DND-41 (cell line): ENCODE measurements at regions not wholly inside any gene's neighbourhood (a gene's known extent, or its start where the extent isn't known, plus 50 kb on each side); places are given as distances from the start of the nearest gene placed in this dataset.

Experiments
- ATAC-seq: fragments of 200-7000 bp; cut with Tn5 transposase; 3 replicates; pipeline ENCODE4 v1.9.1; 2021; ENCODE audit warnings: low read depth; ENCODE audit not compliant: insufficient read depth
- DNase-seq: peaks from one replicate; pipeline ENCODE4 v3.0.0-alpha.2; 2020
- H2AFZ ChIP-seq: 2 replicates; pipeline ENCODE4 v1.6.0; 2012; ENCODE audit warnings: low read depth, low read length
- H3K27ac ChIP-seq: 2 replicates; pipeline ENCODE4 v1.5.1; 2012; ENCODE audit warnings: low read length, inconsistent platforms
- H3K27me3 ChIP-seq: fragments of 200-600 bp; sonication (generic); 2 replicates; pipeline ENCODE4 v1.6.0; 2012; ENCODE audit warnings: low read length, mild to moderate bottlenecking, inconsistent platforms; ENCODE audit not compliant: insufficient read depth, poor library complexity
- H3K36me3 ChIP-seq: 2 replicates; pipeline ENCODE4 v1.5.1; 2012; ENCODE audit warnings: low read length, inconsistent platforms; ENCODE audit not compliant: insufficient read depth
- H3K4me1 ChIP-seq: 2 replicates; pipeline ENCODE4 v1.5.1; 2012; ENCODE audit warnings: mild to moderate bottlenecking, low read length; ENCODE audit not compliant: insufficient read depth
- H3K4me2 ChIP-seq: 2 replicates; pipeline ENCODE4 v1.6.0; 2012; ENCODE audit warnings: mild to moderate bottlenecking, moderate library complexity, low read length, inconsistent platforms; ENCODE audit not compliant: insufficient read depth
- H3K4me3 ChIP-seq, 2 experiments: fragments of 200-600 bp in 1 of 2; shearing (Covaris generic) in 1 of 2; 2 replicates each; pipeline ENCODE4 v1.5.1; 2012 to 2016; ENCODE audit warnings: inconsistent platforms in 2 of 2, low read length in 2 of 2, mild to moderate bottlenecking in 2 of 2, low read depth in 1 of 2, moderate library complexity in 1 of 2
- H3K79me2 ChIP-seq: 2 replicates; pipeline ENCODE4 v1.6.0; 2012; ENCODE audit warnings: low read length, inconsistent platforms; ENCODE audit not compliant: insufficient read depth
- H3K9ac ChIP-seq: 2 replicates; pipeline ENCODE4 v1.6.0; 2012; ENCODE audit warnings: low read depth, mild to moderate bottlenecking, inconsistent platforms, low read length, moderate library complexity
- H3K9me3 ChIP-seq: 2 replicates; pipeline ENCODE4 v1.5.1; 2012; ENCODE audit warnings: low read length, moderate library complexity, mild to moderate bottlenecking, inconsistent platforms; ENCODE audit not compliant: insufficient read depth, severe bottlenecking
- H4K20me1 ChIP-seq: 2 replicates; pipeline ENCODE4 v1.6.0; 2012; ENCODE audit warnings: low read length; ENCODE audit not compliant: insufficient read depth
- EZH2 ChIP-seq: IDR thresholded peaks from 3 replicates; pipeline ENCODE4 v1.6.1; 2012; ENCODE audit warnings: borderline replicate concordance, low read depth, mild to moderate bottlenecking, moderate library complexity, low read length, inconsistent platforms; ENCODE audit not compliant: severe bottlenecking
- TF ChIP-seq, protein P1 (sequence below): IDR thresholded peaks from 2 replicates; pipeline ENCODE4 v1.5.1; 2012; ENCODE audit warnings: borderline replicate concordance, low read length, moderate library complexity, mild to moderate bottlenecking; ENCODE audit not compliant: poor library complexity, severe bottlenecking; ENCODE audit errors: extremely low read depth

GRCh38 chr15:62296756-62297507, 131.8 kb upstream of the C2CD4B start:
- DNase-seq, result no peak
- Histone ChIP-seq H3K36me3 (no peaks in the 10 kb centered on the region), H3K4me2 (no peak overlapping the region), H4K20me1 (no peaks in the 10 kb centered on the region), H3K4me1 (no peaks in the 10 kb centered on the region), H3K4me3 (no peak overlapping the region), H3K27me3 (no peaks in the 10 kb centered on the region), H3K9me3 (no peaks in the 10 kb centered on the region), H3K9ac (no peak overlapping the region), H3K79me2 (no peaks in the 10 kb centered on the region), H3K27ac (no peak overlapping the region), H2AFZ (no peak overlapping the region)
- TF ChIP-seq EZH2, result no peak
- TF ChIP-seq, protein P1, sequence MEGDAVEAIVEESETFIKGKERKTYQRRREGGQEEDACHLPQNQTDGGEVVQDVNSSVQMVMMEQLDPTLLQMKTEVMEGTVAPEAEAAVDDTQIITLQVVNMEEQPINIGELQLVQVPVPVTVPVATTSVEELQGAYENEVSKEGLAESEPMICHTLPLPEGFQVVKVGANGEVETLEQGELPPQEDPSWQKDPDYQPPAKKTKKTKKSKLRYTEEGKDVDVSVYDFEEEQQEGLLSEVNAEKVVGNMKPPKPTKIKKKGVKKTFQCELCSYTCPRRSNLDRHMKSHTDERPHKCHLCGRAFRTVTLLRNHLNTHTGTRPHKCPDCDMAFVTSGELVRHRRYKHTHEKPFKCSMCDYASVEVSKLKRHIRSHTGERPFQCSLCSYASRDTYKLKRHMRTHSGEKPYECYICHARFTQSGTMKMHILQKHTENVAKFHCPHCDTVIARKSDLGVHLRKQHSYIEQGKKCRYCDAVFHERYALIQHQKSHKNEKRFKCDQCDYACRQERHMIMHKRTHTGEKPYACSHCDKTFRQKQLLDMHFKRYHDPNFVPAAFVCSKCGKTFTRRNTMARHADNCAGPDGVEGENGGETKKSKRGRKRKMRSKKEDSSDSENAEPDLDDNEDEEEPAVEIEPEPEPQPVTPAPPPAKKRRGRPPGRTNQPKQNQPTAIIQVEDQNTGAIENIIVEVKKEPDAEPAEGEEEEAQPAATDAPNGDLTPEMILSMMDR, result no peak
- ATAC-seq, result no peak

- H3K27me3 ChIP-seq, result no peaks in the 10 kb centered on the region
- no peak overlapping the region for H3K9ac ChIP-seq
- no peak overlapping the region for H3K27ac ChIP-seq
- no peak overlapping the region for H3K4me2 ChIP-seq
- H4K20me1 ChIP-seq, result no peaks in the 10 kb centered on the region
- DNase-seq (no peak), ATAC-seq (no peak)
- H3K79me2 ChIP-seq, result no peaks in the 10 kb centered on the region
- TF ChIP-seq, protein P1, result no peak
- TF ChIP-seq EZH2, result no peak
- no peaks in the 10 kb centered on the region for H3K9me3 ChIP-seq
- H3K4me1 ChIP-seq, result no peaks in the 10 kb centered on the region
- no peak overlapping the region for H2AFZ ChIP-seq
- no peak overlapping the region for H3K4me3 ChIP-seq
- no peaks in the 10 kb centered on the region for H3K36me3 ChIP-seq
Observed at GRCh38 chr15:62297522-62297921, 132.4 kb upstream of the C2CD4B start.

DNA sequence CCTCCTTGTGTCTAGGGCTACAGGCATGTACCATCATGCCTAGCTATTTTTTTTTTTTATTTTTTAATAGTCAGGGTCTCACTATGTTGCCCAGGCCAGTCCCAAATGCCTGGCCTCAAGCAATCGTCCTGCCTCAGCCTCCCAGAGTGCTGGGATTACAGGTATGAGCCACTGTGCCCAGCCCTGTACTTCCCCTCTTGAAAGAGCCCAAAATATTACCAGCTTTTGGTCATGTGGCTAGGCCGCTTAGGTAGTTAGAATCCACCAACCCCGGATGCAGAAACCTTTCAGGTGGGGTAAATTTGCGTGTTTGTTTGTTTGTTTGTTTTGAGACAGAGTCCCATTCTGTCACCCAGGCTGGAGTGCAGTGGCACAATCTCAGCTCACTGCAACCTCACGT, 132.8 kb upstream of the C2CD4B start:
- TF ChIP-seq, protein P1, result no peak
- TF ChIP-seq EZH2, result no peak
- no peak overlapping the region for H3K27ac ChIP-seq
- no peak for DNase-seq

More for the DNA sequence above, 132.8 kb upstream of the C2CD4B start:
- Histone ChIP-seq H2AFZ (no peak overlapping the region), H3K9me3 (no peaks in the 10 kb centered on the region), H3K4me1 (no peaks in the 10 kb centered on the region), H3K4me3 (no peak overlapping the region), H4K20me1 (no peaks in the 10 kb centered on the region), H3K4me2 (no peak overlapping the region), H3K27me3 (no peaks in the 10 kb centered on the region), H3K36me3 (no peaks in the 10 kb centered on the region), H3K79me2 (no peaks in the 10 kb centered on the region), H3K9ac (no peak overlapping the region)
- no peak for ATAC-seq
